NCI-H446 (cell line): ENCODE measurements at regions not wholly inside any gene's neighbourhood (a gene's known extent, or its start where the extent isn't known, plus 50 kb on each side); places are given as distances from the start of the nearest gene placed in this dataset.
A peak's percentile ranks its signal among the peaks of the same experiment; 100 is the strongest.
"Not testable (repeated sequence)": the region's sequence is repeated elsewhere in the genome, so short reads cannot be mapped to it uniquely, and the experiment has no call there.

ENCODE experiments used
- DNase-seq, 2 experiments: peaks; one replicate each; lab custom pipeline; 2025; lab: John Stamatoyannopoulos, UW

DNA sequence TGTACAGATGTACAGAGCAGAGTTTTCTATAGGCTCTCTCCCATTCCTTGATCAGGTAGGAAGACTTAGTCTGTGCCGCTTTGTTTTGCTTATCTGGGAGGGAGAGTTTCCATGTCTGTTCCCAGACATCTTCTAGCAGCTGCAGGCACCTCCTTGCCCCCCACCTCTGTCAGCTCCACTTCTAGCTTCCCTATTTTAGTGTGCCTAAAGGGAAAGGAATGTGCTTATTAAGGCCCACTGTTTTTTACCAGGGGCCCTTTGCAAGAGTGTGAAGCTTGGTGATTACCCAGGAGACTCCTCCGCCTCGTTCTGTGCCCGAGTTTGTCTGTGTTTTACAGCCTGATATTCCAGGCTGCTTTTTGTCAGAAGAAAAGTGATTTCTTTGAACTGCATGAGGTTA, 1984.4 kb downstream of the OLFM4 start:
- DNase-seq, result no peak

DNA sequence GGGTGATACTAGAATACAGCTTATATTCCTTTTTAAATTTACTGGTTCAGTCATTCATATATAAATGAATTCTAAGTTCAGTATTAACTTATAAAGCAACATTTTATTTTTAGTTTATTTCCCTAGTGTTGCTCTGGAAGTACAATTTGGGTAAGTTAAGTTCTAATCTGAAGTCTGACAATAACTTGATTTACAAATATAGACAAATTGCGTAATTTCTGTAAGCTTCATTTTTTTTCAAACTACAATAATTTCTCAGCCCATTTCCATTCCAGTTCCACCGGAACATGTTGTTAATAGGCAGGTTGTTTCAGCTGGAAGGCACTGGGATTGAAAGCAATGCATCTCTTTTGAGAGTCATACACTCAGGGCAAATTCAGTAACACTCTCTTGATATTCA, 2000.7 kb downstream of the OLFM4 start:
- DNase-seq, result no peak

DNA sequence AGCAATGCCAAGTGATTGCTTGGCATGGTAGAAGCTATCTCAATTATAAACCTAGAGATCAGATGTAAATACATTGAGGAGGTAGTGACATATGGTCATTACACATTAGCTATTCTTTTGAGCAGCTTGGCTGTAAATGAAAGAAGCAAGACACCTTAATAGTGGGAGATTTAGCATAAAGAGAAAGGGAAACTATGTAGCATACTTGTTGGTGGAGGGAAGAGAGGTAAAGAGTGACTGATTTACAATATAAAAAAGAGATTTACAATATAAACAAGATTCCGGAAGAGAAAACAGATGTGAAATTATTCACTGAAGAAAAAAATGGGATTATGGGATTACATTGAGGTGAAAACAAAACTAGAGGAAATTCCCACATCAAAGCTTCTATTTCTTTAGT, 2009.6 kb downstream of the OLFM4 start:
- DNase-seq, result peak in 1 of 2 experiments; percentile 1

DNA sequence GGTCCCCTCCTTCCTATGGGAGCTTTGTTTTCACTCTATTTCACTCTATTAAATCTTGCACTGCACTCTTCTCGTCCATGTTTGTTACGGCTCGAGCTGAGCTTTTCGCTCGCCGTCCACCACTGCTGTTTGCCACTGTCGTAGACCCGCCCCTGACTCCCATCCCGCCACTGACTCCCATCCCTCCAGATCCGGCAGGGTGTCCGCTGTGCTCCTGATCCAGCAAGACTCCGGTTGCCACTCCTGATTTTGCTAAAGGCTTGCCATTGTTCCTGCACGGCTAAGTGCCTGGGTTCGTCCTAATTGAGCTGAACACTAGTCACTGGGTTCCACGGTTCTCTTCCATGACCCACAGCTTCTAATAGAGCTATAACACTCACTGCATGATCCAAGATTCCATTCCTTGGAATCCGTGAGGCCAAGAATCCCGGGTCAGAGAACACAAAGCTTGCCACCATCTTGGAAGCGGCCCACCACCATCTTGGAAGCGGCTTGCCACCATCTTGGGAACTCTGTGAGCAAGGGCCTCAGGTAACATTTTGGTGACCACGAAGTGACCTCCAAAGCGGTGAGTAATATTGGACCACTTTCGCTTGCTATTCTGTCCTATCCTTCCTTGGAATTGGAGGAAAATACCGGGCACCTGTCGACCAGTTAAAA, 2025.4 kb downstream of the OLFM4 start:
- DNase-seq, result not testable (repeated sequence)

DNA sequence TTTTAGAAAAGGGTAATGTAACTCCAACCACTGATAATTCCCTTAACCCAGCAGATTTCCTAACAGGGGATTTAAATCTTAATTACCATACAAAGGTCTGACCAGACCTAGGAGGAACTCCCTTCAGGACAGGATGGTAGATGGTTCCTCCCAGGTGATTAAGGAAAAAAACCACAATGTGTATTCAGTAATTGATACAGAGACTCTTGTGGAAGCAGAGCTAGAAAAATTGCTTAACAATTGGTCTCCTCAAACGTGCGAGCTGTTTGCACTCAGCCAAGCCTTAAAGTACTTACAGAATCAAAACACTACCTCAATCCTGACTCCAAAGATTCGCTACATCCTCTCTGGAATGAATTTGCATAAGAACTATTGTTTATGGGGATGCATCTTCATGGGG, 2027.1 kb downstream of the OLFM4 start:
- not testable (repeated sequence) for DNase-seq

DNA sequence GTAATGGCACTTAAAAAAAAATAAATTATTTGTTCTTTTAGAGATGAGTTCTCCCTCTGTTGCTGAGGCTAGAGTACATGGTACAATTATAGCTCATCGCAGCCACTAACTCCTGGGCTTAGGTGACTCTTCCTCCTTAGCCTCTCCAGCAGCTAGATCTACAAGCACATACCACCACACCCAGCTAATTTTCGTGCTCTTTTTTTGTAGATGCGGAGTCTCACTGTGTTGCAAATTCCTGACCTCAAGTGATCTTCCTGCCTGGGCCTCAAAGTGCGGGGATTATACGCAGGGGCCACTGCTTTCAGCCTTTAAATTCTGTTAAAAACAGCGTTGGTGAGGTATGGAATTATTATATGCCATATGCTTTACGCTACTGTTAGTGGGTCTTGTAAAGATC, 2034.0 kb downstream of the OLFM4 start:
- no peak for DNase-seq

DNA sequence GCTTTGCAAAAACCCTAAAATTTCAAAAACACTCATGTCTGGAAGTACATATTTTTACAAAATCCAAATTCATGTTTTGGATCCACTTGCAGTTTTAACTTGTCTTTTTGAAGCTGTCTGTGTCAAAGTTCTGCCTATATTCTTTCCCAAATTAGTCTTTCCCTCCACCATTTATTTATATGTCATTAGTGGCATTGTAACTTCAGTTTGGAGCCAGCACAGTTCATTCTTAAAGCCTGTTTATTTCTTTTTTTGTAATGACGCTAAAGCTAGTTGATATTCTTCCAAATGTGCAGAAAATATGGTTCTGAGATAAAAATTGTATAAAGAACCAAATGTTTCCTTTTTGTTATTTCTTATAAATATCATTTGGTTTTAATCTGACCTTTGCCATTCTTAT, 2039.3 kb downstream of the OLFM4 start:
- no peak for DNase-seq

DNA sequence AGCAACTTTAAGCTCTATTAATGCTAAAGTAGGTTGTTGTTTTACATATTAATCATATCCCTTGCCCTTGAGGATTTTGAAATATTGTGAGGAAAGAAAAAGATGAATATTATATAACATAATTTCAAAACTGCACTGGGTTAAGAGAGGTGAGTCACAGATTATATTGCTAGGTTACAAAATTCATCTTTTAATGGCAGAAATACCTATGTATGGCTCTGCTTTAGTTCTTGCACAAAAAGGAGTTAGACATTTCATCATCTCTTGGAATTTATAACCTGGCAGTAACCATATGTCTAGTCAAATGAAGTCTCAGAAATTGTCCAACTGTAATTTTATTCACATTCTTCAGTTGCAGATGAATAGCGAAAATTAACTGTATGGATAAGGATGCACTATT, 2041.1 kb downstream of the OLFM4 start:
- DNase-seq, result no peak

DNA sequence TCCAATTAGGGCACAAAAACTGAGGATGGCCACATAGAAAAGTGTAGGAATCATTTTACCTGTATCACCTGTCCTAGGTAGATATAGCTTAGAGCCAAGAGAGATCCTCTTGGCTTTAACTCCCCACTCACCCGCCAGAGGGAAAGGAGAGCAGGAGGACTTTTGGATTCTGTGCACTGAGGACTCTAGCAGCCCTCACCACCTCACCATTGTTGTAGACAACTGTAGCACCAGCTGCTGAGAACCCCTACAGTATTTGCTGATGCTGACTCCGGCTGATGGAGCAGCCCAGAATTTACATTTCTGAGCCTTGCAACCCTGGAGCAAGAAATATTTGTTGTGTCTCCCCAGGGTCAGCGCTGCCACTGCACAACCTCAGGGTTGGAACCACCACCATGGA, 2044.4 kb downstream of the OLFM4 start:
- DNase-seq, result no peak

DNA sequence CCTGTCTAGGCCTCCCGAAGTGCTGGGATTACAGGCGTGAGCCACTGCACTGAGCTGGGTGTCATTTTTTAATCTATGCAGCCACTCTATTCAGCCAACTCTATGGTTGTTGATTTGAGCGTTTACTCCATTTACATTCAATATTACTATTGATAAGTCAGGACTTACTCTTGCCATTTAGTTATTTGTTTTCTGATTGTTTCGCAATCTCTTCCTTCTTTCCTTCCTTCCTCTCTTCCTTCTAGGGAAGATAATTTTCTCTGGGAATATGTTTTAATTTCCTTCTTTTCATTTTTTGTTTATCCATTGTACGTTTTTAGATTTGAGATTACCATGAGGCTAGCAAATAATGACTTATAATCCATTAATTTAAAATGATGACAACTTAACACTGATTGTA, 2056.0 kb downstream of the OLFM4 start:
- DNase-seq, result no peak

DNA sequence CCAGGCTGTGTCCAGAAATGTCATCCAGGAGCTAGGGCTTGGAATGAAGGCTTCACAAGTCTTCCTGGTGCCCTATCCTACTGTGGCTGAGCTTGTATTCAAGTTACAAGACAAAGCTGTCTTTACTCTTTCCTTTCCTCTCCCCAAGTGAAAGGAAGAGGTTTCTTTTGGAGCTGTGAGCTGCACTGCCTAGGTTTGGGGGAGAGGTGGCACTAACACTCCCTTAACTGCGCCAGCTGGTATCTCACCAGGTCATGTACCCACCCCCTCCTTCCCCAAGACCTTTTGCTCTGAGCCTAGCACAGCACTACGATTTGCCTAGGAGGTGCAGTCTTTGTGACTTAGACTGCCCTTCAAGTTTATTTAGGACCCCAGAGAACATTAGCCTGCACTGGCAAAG, 2053.6 kb upstream of the PRR20A start:
- DNase-seq, result no peak

DNA sequence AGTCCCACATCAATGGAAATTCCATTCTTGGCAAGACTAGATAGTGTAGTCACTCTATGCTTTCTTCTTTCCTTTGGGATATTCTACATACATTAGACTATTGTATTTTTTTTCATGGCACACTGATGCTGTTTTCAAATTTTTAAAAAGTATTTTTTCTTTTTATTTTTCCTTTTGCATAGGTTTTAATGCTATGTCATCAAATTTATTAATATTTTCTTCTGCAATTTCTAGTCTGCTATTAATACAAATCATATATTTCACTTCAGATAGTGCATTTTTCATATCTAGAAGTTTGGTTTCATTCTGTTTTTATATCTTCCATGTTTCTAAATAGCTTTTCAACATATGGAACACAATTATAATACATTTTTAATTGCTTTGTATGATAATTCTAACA, 2050.1 kb upstream of the PRR20A start:
- DNase-seq, result no peak

DNA sequence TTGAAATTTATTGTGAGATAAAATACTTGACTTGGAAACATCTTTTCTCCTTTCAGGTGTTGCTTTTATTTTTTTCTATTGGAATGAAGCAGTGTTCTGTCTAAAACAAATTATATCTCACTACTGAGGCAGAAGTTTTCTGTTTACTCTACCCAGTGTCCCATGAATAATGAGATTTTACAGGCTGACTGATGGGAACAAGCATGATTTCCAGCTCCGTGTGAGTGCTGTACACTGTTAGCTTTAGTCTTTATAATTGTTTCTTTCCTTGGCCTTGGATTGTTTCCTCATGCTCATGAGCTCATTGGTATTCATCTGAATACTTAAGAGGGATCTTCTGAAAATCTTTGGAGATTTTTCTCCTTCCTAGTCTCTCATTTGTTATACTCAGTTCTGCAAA, 2049.5 kb upstream of the PRR20A start:
- peak in 1 of 2 experiments; percentile 12 for DNase-seq

DNA sequence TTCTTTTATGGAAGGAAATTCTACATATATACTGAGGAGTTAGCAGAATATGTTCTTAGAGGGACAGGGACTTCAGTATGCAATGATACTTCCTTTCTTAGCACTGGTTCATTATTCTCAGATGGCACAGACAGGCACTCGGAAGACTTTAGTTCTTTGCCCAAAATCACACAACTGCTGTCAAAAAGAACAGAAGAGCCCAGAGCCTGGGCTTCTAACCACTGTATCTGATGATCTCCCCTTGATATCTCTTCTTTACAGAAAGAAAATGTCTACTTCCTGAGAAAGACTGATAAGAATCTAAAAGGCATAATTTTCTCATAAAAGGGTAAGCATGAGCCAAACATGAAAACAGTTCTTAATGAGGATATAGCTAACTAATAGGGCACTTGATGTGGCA, 2034.2 kb upstream of the PRR20A start:
- no peak for DNase-seq

DNA sequence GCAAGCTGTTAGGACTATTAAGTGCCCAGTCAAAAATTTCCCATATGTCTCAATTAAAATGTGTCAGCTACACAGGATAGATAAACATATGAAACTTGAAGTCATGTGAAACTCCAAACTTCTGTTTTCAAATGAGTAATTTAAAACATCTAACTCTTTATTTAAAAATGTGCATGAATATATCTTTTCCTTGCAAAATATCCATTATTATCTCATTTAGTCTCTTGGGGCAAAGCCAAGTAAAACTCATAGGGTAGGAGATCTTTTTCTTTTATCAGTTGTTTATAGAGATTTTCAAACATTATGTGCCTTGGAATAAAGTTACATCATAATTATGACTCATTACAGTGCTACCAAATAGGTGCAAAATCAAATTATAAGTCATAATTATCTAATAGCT, 2020.1 kb upstream of the PRR20A start:
- DNase-seq, result no peak

DNA sequence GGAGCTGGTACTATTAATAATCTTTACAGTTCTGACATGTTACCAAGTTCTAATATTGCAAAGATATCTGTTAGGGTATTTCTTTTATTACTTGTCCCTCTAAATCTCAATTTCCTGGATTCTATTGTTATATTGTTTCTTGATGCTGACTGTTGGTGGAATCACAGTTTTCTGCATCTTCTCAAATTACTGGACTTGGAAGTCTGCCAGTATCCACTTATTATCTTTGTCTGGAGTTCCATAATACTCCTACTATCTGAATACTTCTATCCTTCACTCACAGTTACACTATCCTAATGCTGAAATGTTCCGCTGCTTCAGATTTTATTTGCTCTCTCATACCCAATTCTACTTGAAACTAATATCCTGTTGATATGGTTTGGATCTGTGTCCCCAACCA, 1985.7 kb upstream of the PRR20A start:
- DNase-seq, result no peak

DNA sequence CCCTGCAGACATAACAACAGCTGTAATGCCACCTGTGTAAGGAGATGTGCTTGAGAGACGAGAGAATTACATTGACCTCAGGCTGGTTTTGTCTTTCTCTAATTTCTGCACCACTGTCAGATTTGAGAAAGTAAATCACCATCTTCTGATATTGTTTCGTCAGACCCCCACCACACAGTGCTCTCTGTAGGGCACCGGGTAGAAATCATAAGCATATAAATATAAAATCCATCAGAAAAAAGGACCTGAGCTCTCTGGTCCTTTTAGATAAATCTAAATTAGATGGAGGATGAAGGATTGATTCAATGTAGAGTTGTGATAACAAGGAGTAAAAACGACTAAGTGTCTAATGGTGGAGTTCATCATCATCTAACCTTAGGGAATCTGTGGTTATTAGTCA, 1981.0 kb upstream of the PRR20A start:
- DNase-seq, result no peak

DNA sequence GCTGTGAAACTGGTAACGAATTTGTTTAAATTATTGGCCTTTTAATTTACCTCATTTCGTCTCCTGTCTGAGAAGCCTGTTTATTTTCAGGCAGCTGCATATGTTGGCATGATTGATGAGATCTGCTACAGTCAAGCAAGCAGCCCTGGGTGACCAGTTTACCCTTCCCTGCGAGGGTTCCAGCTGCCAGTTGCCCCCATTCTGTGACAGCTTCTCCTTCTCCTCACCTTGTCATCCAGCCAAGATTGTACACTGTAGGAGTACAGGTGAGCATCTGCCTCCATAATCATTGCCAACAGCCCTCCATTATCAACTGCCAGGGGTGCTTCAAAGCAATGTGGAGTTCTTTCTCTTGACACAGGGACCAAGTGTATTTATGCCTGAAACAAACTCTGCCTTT, 1979.9 kb upstream of the PRR20A start:
- peak in 1 of 2 experiments; percentile 37 for DNase-seq

DNA sequence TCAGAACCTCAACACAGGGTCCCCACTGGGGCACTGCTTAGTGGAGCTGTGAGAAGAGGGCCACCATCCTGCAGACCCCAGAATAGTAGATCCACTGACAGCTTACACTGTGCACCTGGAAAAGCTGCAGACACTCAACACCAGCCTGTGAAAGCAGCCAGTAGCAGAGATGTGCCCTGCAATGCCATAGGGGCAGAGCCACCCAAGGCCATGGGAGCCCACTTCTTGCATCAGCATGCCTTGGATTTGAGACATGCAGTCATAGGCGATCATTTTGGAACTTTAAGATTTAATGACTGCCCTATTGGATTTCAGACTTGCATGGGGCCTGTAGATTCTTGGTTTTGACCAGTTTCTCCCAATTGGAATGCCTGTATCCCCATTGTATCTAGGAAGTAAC, 1962.1 kb upstream of the PRR20A start:
- DNase-seq, result not testable (repeated sequence)

DNA sequence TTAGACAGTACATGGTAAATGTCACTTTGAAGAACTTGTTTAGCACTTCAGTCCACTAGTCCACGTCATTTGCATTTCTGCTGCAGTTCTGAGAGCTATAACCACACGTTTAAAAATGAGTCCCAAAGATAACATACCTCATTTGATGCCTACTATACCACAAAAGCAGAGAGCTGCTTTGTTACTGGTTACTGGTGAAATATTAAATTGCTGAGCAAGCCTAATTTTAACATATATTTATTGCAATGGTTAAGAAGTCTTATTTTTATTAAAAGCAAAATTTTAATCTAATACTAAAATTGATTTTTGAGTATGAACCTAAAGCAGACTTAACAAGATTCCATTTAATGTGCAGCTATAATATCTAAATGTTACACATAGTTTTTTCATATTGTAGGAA, 1949.7 kb upstream of the PRR20A start:
- no peak for DNase-seq

DNA sequence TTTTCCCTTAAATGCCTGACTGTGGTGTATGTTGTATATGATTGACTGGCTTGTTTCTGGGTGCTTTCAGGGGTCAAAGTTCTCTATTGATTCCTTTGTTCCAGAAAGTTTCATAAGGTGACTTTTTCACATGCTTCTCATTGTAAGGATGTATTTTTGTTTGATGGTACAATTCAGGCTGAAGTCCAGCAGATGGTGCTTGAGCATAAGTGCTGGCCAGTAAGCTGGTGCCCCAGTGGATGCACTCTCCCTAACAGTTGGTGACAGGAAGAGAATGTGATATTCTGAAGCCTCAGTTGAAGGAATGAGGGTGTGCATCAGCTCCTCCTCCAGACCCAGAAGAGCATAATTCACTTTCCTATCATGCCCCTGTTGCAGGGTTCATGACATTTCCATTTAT, 1941.6 kb upstream of the PRR20A start:
- peak in 1 of 2 experiments; percentile 8 for DNase-seq

DNA sequence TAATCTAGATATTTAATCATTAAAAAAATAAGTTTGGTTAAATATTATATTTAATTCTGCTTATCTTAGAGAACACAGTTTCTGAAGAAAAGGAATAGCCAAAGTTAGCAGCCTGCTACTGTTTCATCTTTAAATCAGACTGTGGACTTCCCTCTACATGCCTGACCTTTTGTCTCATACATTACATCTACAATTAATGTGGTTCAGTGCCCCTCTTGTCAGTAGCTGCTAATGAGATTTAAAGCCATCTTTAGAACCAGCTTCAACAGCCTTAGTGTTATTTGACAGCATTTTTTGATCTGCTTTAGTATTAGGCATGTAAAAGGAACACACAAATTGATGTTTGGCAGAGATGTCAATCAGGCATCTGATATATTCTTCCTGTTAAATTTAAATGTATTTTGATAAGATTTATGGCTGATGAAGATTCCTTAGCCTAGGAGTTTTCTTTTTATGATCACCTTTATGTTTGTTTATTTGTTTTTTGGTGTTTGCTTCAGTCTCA, 1925.8 kb upstream of the PRR20A start:
- no peak for DNase-seq

DNA sequence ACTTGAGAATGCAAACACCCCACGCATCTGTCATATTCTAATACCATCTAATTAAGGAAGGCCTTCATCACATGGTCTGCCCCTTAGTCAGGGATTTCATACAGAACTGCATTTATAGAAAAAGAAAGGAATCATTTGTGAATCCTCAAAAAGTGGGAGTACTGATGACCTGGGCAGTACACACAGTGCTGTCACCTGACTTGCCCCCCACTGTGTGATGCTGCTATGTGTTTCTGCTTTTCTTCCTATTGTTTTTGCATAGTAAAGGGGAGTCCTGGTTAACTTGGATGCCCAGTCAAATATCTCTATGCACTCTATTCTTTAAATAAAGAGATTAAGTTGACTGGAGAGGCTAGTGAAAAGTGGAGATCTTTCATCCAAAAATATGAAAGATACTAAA, 1921.2 kb upstream of the PRR20A start:
- no peak for DNase-seq

DNA sequence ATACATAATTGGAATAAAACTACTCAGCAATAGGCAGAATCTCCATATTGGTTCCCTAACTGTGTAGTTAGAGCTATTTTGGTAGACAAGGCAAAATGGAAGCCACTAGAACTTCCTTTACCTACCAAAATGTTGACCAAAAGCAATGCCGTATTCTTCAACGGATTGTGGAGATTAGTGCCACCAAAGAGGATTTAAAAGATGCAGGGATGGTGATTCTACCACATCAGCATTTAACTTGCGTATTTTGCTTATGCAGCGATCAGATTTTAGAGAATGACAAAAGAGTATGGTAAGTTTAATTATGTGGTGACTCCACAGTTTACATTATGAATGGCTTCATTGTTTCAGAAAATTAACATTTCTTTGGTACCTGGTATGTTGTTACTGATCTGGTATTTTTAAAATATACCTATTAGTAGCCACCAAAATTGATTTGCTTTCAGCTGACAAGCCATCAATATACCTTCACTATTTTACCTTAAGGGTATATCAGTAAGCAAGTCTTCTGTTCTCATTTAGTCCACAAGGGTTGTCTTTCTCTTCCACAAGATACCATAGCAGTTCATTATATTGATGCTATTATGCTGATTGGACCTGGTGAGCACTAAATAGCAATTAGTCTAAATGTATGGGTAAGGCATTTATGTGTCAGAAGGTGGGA, 1910.7 kb upstream of the PRR20A start:
- DNase-seq, result no peak
